ENCODE measurements at regions not wholly inside any gene's neighbourhood (a gene's known extent, or its start where the extent isn't known, plus 50 kb on each side); places are given as distances from the start of the nearest gene placed in this dataset.

GRCh38 chr1:214135886-214136285 is 145.1 kb upstream of the SMYD2 start:
- TF ChIP-seq CTCF (IDR thresholded peaks at IDR 0.05) (no peak), POLR2A (IDR thresholded peaks at IDR 0.05; ENCODE audit: low read depth) (no peak), EP300 (IDR thresholded peaks at IDR 0.05) (no peak)

All from esophagus muscularis mucosa (tissue), 4 donors.